Astrocyte of the cerebellum (primary cell): ENCODE measurements at regions not wholly inside any gene's neighbourhood (a gene's known extent, or its start where the extent isn't known, plus 50 kb on each side); places are given as distances from the start of the nearest gene placed in this dataset.

Source experiments
- DNase-seq: peaks from one replicate; pipeline ENCODE4 v3.0.0-alpha.2; 2011; ENCODE audit warnings: low read depth
- H3K4me3 ChIP-seq: 2 replicates; pipeline ENCODE4 v1.5.1; 2011; ENCODE audit warnings: mild to moderate bottlenecking, low read depth, low read length, moderate library complexity
- CTCF ChIP-seq: IDR thresholded peaks from 2 replicates; pipeline ENCODE4 v1.5.1; 2012; ENCODE audit warnings: low read length, low read depth, moderate library complexity, mild to moderate bottlenecking; ENCODE audit errors: missing control alignments
- in situ Hi-C: cut with HindIII; loops from 2 replicates; pipeline ENCODE4 v1.10.0; 2017; ENCODE audit warnings: low sequenced_read_pairs

- H3K4me3 ChIP-seq, result no peak overlapping the region
- no peak for DNase-seq
- no peak for TF ChIP-seq CTCF
- in situ Hi-C loops, result no loop called here
These were observed 141.5 kb upstream of the SLC39A10 start for GRCh38 chr2:195515551-195515950.

- in situ Hi-C loops, result no loop called here
- TF ChIP-seq CTCF, result no peak
- DNase-seq, result no peak
- no peak overlapping the region for H3K4me3 ChIP-seq
These were observed 142.7 kb upstream of the SLC39A10 start for GRCh38 chr2:195514365-195514764.

GRCh38 chr2:195513119-195513518 is 143.9 kb upstream of the SLC39A10 start:
- no peak for TF ChIP-seq CTCF
- DNase-seq, result no peak
- no peak overlapping the region for H3K4me3 ChIP-seq
- in situ Hi-C loops, result no loop called here

- no peak for DNase-seq
- in situ Hi-C loops, result no loop called here
- no peak for TF ChIP-seq CTCF
These were observed 147.5 kb upstream of the SLC39A10 start for GRCh38 chr2:195509551-195509950.

DNA sequence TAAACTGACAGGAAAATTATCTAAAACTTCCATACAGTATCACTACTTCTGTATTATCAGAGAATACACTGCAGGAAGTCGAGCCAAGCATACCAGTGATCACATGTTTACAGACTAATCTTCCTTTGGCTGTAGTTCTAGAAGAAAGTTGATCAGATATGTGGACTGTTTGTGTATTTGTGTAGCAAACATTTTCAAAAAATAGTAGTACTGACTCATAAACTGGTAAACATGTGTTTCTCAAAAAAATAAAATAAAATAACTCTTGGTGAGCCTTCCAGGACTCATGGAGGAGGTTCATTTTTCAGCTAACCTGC is 148.9 kb upstream of the SLC39A10 start:
- TF ChIP-seq CTCF, result no peak
- in situ Hi-C loops, result no loop called here
- DNase-seq, result no peak
- no peak overlapping the region for H3K4me3 ChIP-seq

More at GRCh38 chr2:195509551-195509950, 147.5 kb upstream of the SLC39A10 start:
- no peak overlapping the region for H3K4me3 ChIP-seq

GRCh38 chr2:195507447-195508138 is 149.4 kb upstream of the SLC39A10 start:
- in situ Hi-C loops, result no loop called here
- no peak overlapping the region for H3K4me3 ChIP-seq
- no peak for DNase-seq
- no peak for TF ChIP-seq CTCF
